GM12878 (cell line): ENCODE measurements at regions not wholly inside any gene's neighbourhood (a gene's known extent, or its start where the extent isn't known, plus 50 kb on each side); places are given as distances from the start of the nearest gene placed in this dataset.

Source experiments
- ATAC-seq: fragments of 200-7000 bp; cut with Tn5 transposase; 3 replicates; pipeline ENCODE4 v1.9.1; 2020; ENCODE audit warnings: mild to moderate bottlenecking, moderate library complexity
- BruUV-seq: library from RNA; stranded (reverse); fragments of 400-500 nt; replicated peaks from 2 replicates; lab custom pipeline; 2021; lab: Mats Ljungman, UMichigan
- CTCF ChIA-PET: fragments of 300-600 bp; sonication (Branson Sonifier 250); formaldehyde crosslinking; extraction: SDS; loops from one replicate; lab custom pipeline; 2021; ENCODE audit warnings: inconsistent platforms; lab: Yijun Ruan, JAX
- POLR2A ChIA-PET: fragments of 350-600 bp; formaldehyde crosslinking; extraction: SDS; loops from one replicate; lab custom pipeline; 2021; ENCODE audit warnings: inconsistent platforms; lab: Charles Lee
- RAD21 ChIA-PET: fragments of 300-600 bp; sonication (Branson Sonifier 250); formaldehyde crosslinking; loops from one replicate; lab custom pipeline; 2023; ENCODE audit warnings: antibody characterized with exemption; ENCODE audit not compliant: unreplicated experiment; lab: Charles Lee
- SMC1A ChIA-PET: fragments of 300-600 bp; sonication (Branson Sonifier 250); formaldehyde crosslinking; loops from one replicate; lab custom pipeline; 2023; ENCODE audit not compliant: unreplicated experiment, uncharacterized antibody; lab: Charles Lee
- DNase-seq: peaks from one replicate; pipeline ENCODE4 v3.0.0-alpha.2; 2011; ENCODE audit warnings: low read depth, low spot score
- FAIRE-seq: peaks from 3 replicates; lab custom pipeline; 2011; peaks lifted over from hg19 to GRCh38; lab: Jason Lieb, UNC
- H2AFZ ChIP-seq: 2 replicates; pipeline ENCODE4 v1.6.0; 2011; ENCODE audit warnings: low read depth, low read length, control low read depth; ENCODE audit not compliant: control insufficient read depth
- H3K27ac ChIP-seq: 2 replicates; pipeline ENCODE4 v1.5.1; 2011; ENCODE audit warnings: control low read depth; ENCODE audit not compliant: control insufficient read depth, insufficient read depth
- H3K27me3 ChIP-seq, 2 experiments: replicated peaks in 1 of 2; 2 replicates each; pipeline versions ENCODE4 v1.6.0 to v1.6.1; 2011; ENCODE audit warnings: low read length in 1 of 2; ENCODE audit not compliant: control insufficient read depth in 2 of 2, insufficient read depth in 2 of 2
- H3K36me3 ChIP-seq, 2 experiments: 2 replicates each; pipeline ENCODE4 v1.5.1; 2011; ENCODE audit warnings: low read length in 1 of 2; ENCODE audit not compliant: control insufficient read depth in 2 of 2, insufficient read depth in 2 of 2
- H3K4me1 ChIP-seq: 2 replicates; pipeline ENCODE4 v1.6.1; 2011; ENCODE audit warnings: mild to moderate bottlenecking, low read length, moderate library complexity, mixed read lengths; ENCODE audit not compliant: control insufficient read depth, insufficient read depth
- H3K4me2 ChIP-seq: 2 replicates; pipeline ENCODE4 v1.6.0; 2011; ENCODE audit warnings: control low read depth; ENCODE audit not compliant: control insufficient read depth, insufficient read depth
- H3K4me3 ChIP-seq: fragments of 200-600 bp; sonication (generic); 2 replicates; pipeline ENCODE4 v1.5.1; 2016
- H3K79me2 ChIP-seq: 2 replicates; pipeline ENCODE4 v1.6.0; 2011; ENCODE audit warnings: low read length; ENCODE audit not compliant: control insufficient read depth, insufficient read depth
- H3K9ac ChIP-seq: 2 replicates; pipeline ENCODE4 v1.8.0; 2011; ENCODE audit warnings: low read length, control low read depth, mixed read lengths; ENCODE audit not compliant: control insufficient read depth, insufficient read depth
- H3K9me3 ChIP-seq: replicated peaks from 3 replicates; pipeline ENCODE4 v1.5.1; 2011; ENCODE audit warnings: mild to moderate bottlenecking, low read length; ENCODE audit not compliant: control insufficient read depth, insufficient read depth
- H4K20me1 ChIP-seq: 2 replicates; pipeline ENCODE4 v1.6.0; 2011; ENCODE audit not compliant: control insufficient read depth, insufficient read depth
- EZH2 ChIP-seq: IDR thresholded peaks from 2 replicates; pipeline ENCODE4 v1.6.1; 2012; ENCODE audit warnings: low read depth, mild to moderate bottlenecking, control low read depth, inconsistent platforms, low read length, borderline replicate concordance; ENCODE audit not compliant: control insufficient read depth
- HDAC6 ChIP-seq: fragments of 200-600 bp; sonication (generic); IDR thresholded peaks from one replicate; pipeline ENCODE4 v1.8.0; 2017; ENCODE audit warnings: antibody characterized with exemption; ENCODE audit not compliant: unreplicated experiment
- KDM1A ChIP-seq: fragments of 200-600 bp; sonication (generic); IDR thresholded peaks from 2 replicates; pipeline ENCODE4 v1.6.1; 2016; ENCODE audit warnings: borderline replicate concordance
- MYB ChIP-seq: fragments of 150-350 bp; IDR thresholded peaks from 2 replicates; pipeline ENCODE4 v1.6.1; 2014; ENCODE audit warnings: mild to moderate bottlenecking, low read depth, low read length, borderline replicate concordance
- NFYB ChIP-seq: IDR thresholded peaks from 2 replicates; pipeline ENCODE4 v1.6.1; 2011; ENCODE audit warnings: low read depth, mild to moderate bottlenecking, low read length, improper control_type of control experiment, moderate library complexity; ENCODE audit not compliant: insufficient read depth
- SIN3A ChIP-seq: IDR thresholded peaks from 2 replicates; pipeline ENCODE4 v1.6.1; 2012; ENCODE audit warnings: low read depth, low read length, improper control_type of control experiment
- SMAD5 ChIP-seq: IDR thresholded peaks from 2 replicates; pipeline ENCODE4 v1.6.1; 2016; ENCODE audit warnings: antibody characterized with exemption, low read depth
- ZBED1 ChIP-seq: IDR thresholded peaks from 2 replicates; pipeline ENCODE4 v1.6.1; 2016; ENCODE audit warnings: borderline replicate concordance
- WGBS: methylation state at CpG from one replicate; pipeline ENCODE4 v1.1.6; 2016; ENCODE audit warnings: low lambda C conversion rate; ENCODE audit not compliant: insufficient replicate concordance, insufficient coverage; ENCODE audit errors: missing lambda C conversion rate; 5-methylcytosine and 5-hydroxymethylcytosine counted together
- in situ Hi-C: fragments of 300-500 bp; cut with MboI; formaldehyde crosslinking; loops from 9 replicates; pipeline ENCODE4 v1.14.3; 2018; ENCODE audit warnings: mixed read lengths
- intact Hi-C: fragments of 100-400 bp; cut with micrococcal nuclease; formaldehyde crosslinking; loops from one replicate; pipeline ENCODE4 v1.14.2; 2022; ENCODE audit not compliant: unreplicated experiment
- TF ChIP-seq, protein P1 (sequence below): fragments of 450-650 bp; conservative IDR thresholded peaks from 2 replicates; pipeline ENCODE4 v1.6.1; 2017; ENCODE audit warnings: mild to moderate bottlenecking, moderate library complexity
- TF ChIP-seq, protein P2 (sequence below): IDR thresholded peaks from 2 replicates; pipeline ENCODE4 v1.6.1; 2012; ENCODE audit warnings: low read depth, low read length, improper control_type of control experiment
- TF ChIP-seq, protein P3 (sequence below): fragments of 450-650 bp; IDR thresholded peaks from 2 replicates; pipeline ENCODE4 v1.6.1; 2017; ENCODE audit warnings: borderline replicate concordance
- TF ChIP-seq, protein P4 (sequence below): fragments of 450-650 bp; IDR thresholded peaks from 2 replicates; pipeline ENCODE4 v1.6.1; 2017; ENCODE audit warnings: mild to moderate bottlenecking, moderate library complexity
- TF ChIP-seq, protein P5 (sequence below), 3 experiments: IDR thresholded peaks in 2 of 3; conservative IDR thresholded peaks in 1 of 3; 2 replicates each; pipeline ENCODE4 v1.5.1; 2011; ENCODE audit warnings: low read depth in 3 of 3, low read length in 3 of 3, mild to moderate bottlenecking in 3 of 3, control low read depth in 2 of 3, moderate library complexity in 2 of 3, inconsistent platforms in 1 of 3, mixed read lengths in 1 of 3; ENCODE audit not compliant: control insufficient read depth in 2 of 3, insufficient read depth in 1 of 3; ENCODE audit errors: extremely low read depth in 1 of 3

DNA sequence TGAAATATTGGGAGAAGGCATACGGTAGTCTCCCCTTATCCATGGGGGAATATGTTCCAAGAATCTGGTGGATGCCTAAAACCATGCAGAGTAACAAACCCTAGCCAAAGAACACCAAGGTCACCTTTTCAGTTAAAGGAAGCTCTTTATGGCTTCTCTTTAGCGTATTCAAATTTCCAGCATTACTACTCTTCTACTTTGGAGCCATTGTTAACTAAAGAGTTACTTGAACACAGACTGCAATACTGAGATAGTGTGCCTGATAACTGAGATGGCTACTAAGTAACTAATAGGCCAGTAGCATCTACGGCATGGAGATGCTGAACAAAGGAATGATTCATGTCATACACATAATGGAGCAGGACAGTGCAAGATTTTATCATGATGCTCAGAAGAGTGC is 84.5 kb upstream of the SPEF2 start:
- SMC1A ChIA-PET, result interaction anchor here (1.1 kb wide), 1 partner anchor 262 kb away, joined by 3 read pairs; no protein-coding TSS in a partner anchor
- no TSS peak for BruUV-seq
- no peaks in the 10 kb centered on the region for H3K9me3 ChIP-seq
- no peak overlapping the region for H3K4me3 ChIP-seq
- H3K36me3 ChIP-seq, result no peaks in the 10 kb centered on the region
- H2AFZ ChIP-seq, result no peak overlapping the region
- no peaks in the 10 kb centered on the region for H3K4me1 ChIP-seq
- H3K27me3 ChIP-seq, result no peaks in the 10 kb centered on the region
- POLR2A ChIA-PET, result no interaction called here
- no peaks in the 10 kb centered on the region for H3K79me2 ChIP-seq
- no peak overlapping the region for H3K4me2 ChIP-seq
- 33% methylated on average over 3 of the region's 3 CpGs for WGBS
- DNase-seq (no peak), ATAC-seq (no peak), FAIRE-seq (no peak)
- RAD21 ChIA-PET, result no interaction called here
- in situ Hi-C loops (no loop called here), intact Hi-C loops (no loop called here)
- no peaks in the 10 kb centered on the region for H4K20me1 ChIP-seq
- H3K27ac ChIP-seq, result no peak overlapping the region
- CTCF ChIA-PET, result no interaction called here
- no peak overlapping the region for H3K9ac ChIP-seq
- TF ChIP-seq, protein P1, sequence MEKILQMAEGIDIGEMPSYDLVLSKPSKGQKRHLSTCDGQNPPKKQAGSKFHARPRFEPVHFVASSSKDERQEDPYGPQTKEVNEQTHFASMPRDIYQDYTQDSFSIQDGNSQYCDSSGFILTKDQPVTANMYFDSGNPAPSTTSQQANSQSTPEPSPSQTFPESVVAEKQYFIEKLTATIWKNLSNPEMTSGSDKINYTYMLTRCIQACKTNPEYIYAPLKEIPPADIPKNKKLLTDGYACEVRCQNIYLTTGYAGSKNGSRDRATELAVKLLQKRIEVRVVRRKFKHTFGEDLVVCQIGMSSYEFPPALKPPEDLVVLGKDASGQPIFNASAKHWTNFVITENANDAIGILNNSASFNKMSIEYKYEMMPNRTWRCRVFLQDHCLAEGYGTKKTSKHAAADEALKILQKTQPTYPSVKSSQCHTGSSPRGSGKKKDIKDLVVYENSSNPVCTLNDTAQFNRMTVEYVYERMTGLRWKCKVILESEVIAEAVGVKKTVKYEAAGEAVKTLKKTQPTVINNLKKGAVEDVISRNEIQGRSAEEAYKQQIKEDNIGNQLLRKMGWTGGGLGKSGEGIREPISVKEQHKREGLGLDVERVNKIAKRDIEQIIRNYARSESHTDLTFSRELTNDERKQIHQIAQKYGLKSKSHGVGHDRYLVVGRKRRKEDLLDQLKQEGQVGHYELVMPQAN, result no peak
- TF ChIP-seq KDM1A, result no peak
- TF ChIP-seq SIN3A, result no peak
- no peak for TF ChIP-seq HDAC6
- no peak for TF ChIP-seq SMAD5
- TF ChIP-seq, protein P2, sequence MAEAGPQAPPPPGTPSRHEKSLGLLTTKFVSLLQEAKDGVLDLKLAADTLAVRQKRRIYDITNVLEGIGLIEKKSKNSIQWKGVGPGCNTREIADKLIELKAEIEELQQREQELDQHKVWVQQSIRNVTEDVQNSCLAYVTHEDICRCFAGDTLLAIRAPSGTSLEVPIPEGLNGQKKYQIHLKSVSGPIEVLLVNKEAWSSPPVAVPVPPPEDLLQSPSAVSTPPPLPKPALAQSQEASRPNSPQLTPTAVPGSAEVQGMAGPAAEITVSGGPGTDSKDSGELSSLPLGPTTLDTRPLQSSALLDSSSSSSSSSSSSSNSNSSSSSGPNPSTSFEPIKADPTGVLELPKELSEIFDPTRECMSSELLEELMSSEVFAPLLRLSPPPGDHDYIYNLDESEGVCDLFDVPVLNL, result no peak
- no peak for TF ChIP-seq MYB
- TF ChIP-seq EZH2, result no peak
- TF ChIP-seq, protein P3, sequence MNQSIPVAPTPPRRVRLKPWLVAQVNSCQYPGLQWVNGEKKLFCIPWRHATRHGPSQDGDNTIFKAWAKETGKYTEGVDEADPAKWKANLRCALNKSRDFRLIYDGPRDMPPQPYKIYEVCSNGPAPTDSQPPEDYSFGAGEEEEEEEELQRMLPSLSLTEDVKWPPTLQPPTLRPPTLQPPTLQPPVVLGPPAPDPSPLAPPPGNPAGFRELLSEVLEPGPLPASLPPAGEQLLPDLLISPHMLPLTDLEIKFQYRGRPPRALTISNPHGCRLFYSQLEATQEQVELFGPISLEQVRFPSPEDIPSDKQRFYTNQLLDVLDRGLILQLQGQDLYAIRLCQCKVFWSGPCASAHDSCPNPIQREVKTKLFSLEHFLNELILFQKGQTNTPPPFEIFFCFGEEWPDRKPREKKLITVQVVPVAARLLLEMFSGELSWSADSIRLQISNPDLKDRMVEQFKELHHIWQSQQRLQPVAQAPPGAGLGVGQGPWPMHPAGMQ, result no peak
- TF ChIP-seq, protein P4, sequence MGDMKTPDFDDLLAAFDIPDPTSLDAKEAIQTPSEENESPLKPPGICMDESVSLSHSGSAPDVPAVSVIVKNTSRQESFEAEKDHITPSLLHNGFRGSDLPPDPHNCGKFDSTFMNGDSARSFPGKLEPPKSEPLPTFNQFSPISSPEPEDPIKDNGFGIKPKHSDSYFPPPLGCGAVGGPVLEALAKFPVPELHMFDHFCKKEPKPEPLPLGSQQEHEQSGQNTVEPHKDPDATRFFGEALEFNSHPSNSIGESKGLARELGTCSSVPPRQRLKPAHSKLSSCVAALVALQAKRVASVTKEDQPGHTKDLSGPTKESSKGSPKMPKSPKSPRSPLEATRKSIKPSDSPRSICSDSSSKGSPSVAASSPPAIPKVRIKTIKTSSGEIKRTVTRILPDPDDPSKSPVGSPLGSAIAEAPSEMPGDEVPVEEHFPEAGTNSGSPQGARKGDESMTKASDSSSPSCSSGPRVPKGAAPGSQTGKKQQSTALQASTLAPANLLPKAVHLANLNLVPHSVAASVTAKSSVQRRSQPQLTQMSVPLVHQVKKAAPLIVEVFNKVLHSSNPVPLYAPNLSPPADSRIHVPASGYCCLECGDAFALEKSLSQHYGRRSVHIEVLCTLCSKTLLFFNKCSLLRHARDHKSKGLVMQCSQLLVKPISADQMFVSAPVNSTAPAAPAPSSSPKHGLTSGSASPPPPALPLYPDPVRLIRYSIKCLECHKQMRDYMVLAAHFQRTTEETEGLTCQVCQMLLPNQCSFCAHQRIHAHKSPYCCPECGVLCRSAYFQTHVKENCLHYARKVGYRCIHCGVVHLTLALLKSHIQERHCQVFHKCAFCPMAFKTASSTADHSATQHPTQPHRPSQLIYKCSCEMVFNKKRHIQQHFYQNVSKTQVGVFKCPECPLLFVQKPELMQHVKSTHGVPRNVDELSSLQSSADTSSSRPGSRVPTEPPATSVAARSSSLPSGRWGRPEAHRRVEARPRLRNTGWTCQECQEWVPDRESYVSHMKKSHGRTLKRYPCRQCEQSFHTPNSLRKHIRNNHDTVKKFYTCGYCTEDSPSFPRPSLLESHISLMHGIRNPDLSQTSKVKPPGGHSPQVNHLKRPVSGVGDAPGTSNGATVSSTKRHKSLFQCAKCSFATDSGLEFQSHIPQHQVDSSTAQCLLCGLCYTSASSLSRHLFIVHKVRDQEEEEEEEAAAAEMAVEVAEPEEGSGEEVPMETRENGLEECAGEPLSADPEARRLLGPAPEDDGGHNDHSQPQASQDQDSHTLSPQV, result no peak
- TF ChIP-seq ZBED1, result no peak
- TF ChIP-seq NFYB, result no peak
- TF ChIP-seq, protein P5, sequence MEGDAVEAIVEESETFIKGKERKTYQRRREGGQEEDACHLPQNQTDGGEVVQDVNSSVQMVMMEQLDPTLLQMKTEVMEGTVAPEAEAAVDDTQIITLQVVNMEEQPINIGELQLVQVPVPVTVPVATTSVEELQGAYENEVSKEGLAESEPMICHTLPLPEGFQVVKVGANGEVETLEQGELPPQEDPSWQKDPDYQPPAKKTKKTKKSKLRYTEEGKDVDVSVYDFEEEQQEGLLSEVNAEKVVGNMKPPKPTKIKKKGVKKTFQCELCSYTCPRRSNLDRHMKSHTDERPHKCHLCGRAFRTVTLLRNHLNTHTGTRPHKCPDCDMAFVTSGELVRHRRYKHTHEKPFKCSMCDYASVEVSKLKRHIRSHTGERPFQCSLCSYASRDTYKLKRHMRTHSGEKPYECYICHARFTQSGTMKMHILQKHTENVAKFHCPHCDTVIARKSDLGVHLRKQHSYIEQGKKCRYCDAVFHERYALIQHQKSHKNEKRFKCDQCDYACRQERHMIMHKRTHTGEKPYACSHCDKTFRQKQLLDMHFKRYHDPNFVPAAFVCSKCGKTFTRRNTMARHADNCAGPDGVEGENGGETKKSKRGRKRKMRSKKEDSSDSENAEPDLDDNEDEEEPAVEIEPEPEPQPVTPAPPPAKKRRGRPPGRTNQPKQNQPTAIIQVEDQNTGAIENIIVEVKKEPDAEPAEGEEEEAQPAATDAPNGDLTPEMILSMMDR (IDR thresholded peaks at IDR 0.05 in 2 of 3, conservative IDR thresholded peaks at IDR 0.05 in 1 of 3; ENCODE audit: control insufficient read depth in 2 of 3, extremely low read depth in 1 of 3, insufficient read depth in 1 of 3, low read depth in 3 of 3, low read length in 3 of 3), result no peak
